ENCODE measurements at regions not wholly inside any gene's neighbourhood (a gene's known extent, or its start where the extent isn't known, plus 50 kb on each side); places are given as distances from the start of the nearest gene placed in this dataset.
"Not testable (repeated sequence)": the region's sequence is repeated elsewhere in the genome, so short reads cannot be mapped to it uniquely, and the experiment has no call there.

DNA sequence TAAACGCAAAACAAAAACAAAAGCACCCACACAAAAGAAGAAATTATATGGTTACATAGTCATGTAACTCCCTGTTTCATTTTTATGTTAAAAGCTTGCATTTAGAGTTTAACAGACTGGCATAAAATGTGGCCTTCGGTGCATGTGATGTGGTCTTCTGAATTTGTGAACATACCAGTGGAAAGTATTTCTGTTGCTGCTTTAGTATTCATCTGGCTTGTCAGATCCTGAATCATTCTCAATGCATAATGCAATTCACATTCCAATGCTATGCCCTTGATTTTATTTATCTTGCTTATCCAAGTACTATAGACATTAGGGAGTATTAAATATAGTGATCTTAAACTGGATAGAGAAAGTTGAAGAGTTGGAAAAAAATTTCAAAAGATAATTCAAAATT, 740.2 kb upstream of the ZNF608 start:
- ATAC-seq (ENCODE audit: low read depth) (no peak), DNase-seq (no peak)
- Mint-ChIP-seq H3K4me3 (no peak overlapping the region), H3K27me3 (peaks cover 7% of the 10 kb centered on the region), H3K9me3 (no peaks in the 10 kb centered on the region), H3K36me3 (ENCODE audit: low read depth) (no peaks in the 10 kb centered on the region), H3K27ac (no peak overlapping the region), H3K4me1 (peaks cover 12% of the 10 kb centered on the region)
- CTCF ChIA-PET, result no interaction called here
- POLR2A ChIA-PET, result no interaction called here
- intact Hi-C loops (cut with micrococcal nuclease), result no loop called here
- TF ChIP-seq, protein P1, sequence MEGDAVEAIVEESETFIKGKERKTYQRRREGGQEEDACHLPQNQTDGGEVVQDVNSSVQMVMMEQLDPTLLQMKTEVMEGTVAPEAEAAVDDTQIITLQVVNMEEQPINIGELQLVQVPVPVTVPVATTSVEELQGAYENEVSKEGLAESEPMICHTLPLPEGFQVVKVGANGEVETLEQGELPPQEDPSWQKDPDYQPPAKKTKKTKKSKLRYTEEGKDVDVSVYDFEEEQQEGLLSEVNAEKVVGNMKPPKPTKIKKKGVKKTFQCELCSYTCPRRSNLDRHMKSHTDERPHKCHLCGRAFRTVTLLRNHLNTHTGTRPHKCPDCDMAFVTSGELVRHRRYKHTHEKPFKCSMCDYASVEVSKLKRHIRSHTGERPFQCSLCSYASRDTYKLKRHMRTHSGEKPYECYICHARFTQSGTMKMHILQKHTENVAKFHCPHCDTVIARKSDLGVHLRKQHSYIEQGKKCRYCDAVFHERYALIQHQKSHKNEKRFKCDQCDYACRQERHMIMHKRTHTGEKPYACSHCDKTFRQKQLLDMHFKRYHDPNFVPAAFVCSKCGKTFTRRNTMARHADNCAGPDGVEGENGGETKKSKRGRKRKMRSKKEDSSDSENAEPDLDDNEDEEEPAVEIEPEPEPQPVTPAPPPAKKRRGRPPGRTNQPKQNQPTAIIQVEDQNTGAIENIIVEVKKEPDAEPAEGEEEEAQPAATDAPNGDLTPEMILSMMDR (IDR thresholded peaks at IDR 0.05), result no peak

DNA sequence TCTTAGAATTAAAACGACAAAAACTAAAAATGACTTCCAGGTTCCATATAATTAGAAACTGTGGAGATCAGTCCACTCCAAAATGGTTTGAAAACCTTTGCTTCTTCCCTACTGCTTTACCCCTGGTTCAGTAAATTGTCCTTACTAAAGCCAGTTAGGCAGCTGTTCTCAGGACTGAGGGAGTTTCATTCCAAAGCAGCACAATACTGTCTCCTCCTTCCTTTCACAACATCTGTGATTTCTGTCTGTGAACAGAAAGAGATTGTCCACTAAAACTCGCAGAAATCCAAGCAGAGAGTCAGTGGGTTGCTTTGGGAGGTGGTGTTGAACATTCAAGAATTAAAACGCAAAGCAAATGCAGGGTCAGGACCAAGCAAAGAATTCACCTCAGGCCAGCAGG, 740.8 kb upstream of the ZNF608 start:
- POLR2A ChIA-PET, result no interaction called here

DNA sequence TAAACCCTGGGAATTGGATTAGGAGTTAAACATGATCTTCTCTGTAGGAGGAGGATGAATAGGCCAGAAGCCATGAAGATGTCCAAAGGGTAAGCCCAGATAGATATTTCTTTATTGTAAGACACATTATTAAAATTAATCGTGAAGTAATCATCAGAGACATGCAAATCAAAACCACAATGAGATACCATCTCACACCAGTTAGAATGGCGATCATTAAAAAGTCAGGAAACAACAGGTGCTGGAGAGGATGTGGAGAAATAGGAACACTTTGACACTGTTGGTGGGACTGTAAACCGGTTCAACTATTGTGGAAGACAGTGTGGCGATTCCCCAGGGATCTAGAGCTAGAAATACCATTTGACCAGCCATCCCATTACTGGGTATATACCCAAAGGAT, 741.2 kb upstream of the ZNF608 start:
- not testable (repeated sequence) for H3K27ac Mint-ChIP-seq

More for the DNA sequence above, 740.8 kb upstream of the ZNF608 start:
- Mint-ChIP-seq H3K9me3 (no peaks in the 10 kb centered on the region), H3K36me3 (ENCODE audit: low read depth) (no peaks in the 10 kb centered on the region), H3K27ac (no peak overlapping the region), H3K27me3 (peaks cover 7% of the 10 kb centered on the region), H3K4me1 (peaks cover 12% of the 10 kb centered on the region), H3K4me3 (no peak overlapping the region)
- intact Hi-C loops (cut with micrococcal nuclease), result no loop called here
- DNase-seq (no peak), ATAC-seq (ENCODE audit: low read depth) (no peak)
- TF ChIP-seq, protein P1 (IDR thresholded peaks at IDR 0.05), result no peak
- CTCF ChIA-PET, result no interaction called here

DNA sequence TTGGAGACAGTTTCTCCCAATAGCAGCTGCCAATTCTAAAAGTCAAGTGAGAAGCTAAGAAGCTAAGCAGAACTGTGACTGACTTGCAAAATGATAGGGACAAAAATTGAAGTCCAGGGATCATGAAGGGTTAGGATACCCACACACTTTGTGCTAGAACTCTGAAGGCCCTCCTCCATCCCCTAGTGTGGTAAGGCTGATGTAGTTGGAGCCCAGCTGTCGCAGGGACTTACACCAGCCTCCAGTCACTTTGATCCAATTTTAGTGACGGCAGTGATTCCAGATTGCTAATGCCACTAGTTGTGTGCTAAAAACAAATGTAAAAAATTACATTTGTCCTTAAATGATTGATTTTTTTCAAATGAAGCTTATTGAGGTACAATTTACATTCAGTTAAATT, 742.7 kb upstream of the ZNF608 start:
- POLR2A ChIA-PET, result no interaction called here
- TF ChIP-seq, protein P1 (IDR thresholded peaks at IDR 0.05), result no peak
- ATAC-seq (ENCODE audit: low read depth), result no peak

More for the DNA sequence above, 741.2 kb upstream of the ZNF608 start:
- CTCF ChIA-PET; DNase-seq; H3K27me3 Mint-ChIP-seq; ATAC-seq (ENCODE audit: low read depth); intact Hi-C loops (cut with micrococcal nuclease); H3K9me3 Mint-ChIP-seq; POLR2A ChIA-PET; H3K4me3 Mint-ChIP-seq; H3K36me3 Mint-ChIP-seq (ENCODE audit: low read depth): not testable (repeated sequence)
- H3K4me1 Mint-ChIP-seq, result peaks cover 12% of the 10 kb centered on the region

DNA sequence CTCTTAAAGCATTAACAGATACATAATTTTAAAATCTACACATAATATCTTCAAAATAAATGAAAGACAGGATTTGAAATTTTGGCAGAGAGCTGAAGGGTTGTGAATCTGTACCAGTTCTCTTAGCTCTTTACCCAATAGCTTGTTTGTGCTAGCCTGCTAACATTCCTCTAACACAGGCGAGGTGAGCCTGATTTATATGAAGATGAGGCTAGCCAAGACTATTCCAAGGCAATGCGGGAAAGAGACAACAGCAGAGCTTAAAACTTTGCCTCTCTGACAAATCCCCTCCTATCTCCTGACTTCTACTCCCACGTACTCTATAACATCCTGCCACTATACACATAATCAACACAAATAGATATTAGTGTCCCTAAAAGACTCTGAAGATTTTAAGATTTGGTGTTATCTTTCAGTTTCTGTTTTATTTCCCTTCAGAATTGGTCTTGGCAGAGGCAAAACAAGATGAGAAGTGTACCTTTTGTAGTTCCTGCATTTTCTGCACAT, 745.6 kb upstream of the ZNF608 start:
- ChIA-PET POLR2A (no interaction called here), CTCF (no interaction called here)
- DNase-seq, result no peak
- no peaks in the 10 kb centered on the region for H3K4me1 Mint-ChIP-seq
- peaks cover 2% of the 10 kb centered on the region for H3K9me3 Mint-ChIP-seq
- peaks cover 3% of the 10 kb centered on the region for H3K27me3 Mint-ChIP-seq
- ATAC-seq (ENCODE audit: low read depth), result no peak
- intact Hi-C loops (cut with micrococcal nuclease), result no loop called here
- TF ChIP-seq, protein P1 (IDR thresholded peaks at IDR 0.05), result no peak
- H3K4me3 Mint-ChIP-seq, result no peak overlapping the region
- H3K36me3 Mint-ChIP-seq (ENCODE audit: low read depth), result no peaks in the 10 kb centered on the region
- no peak overlapping the region for H3K27ac Mint-ChIP-seq

More for the DNA sequence above, 742.7 kb upstream of the ZNF608 start:
- intact Hi-C loops (cut with micrococcal nuclease), result no loop called here
- DNase-seq, result no peak
- Mint-ChIP-seq H3K9me3 (peaks cover 2% of the 10 kb centered on the region), H3K4me1 (peaks cover 12% of the 10 kb centered on the region), H3K4me3 (no peak overlapping the region), H3K36me3 (ENCODE audit: low read depth) (no peaks in the 10 kb centered on the region), H3K27me3 (peaks cover 9% of the 10 kb centered on the region), H3K27ac (no peak overlapping the region)
- CTCF ChIA-PET, result no interaction called here

DNA sequence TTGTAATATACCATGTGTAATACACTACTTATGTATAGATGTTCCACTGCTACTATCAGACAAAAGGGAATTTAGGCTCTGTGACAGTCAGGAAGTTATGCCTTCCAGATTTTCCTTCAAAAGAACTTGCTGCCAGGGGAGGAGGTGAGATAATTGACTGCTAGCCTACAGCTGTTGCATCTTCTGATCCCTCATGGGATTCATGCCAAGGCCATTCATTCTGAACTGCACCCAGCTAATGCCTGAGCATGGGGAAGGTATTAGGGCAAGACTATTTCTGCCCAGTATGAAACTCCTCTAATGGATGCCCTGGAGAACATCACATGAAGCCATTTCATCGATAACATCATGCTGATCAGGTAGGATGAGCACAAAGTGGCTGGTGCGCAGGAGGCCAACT, 746.5 kb upstream of the ZNF608 start:
- intact Hi-C loops (cut with micrococcal nuclease), result no loop called here
- DNase-seq (no peak), ATAC-seq (ENCODE audit: low read depth) (no peak)
- H3K36me3 Mint-ChIP-seq (ENCODE audit: low read depth), result no peaks in the 10 kb centered on the region
- peaks cover 2% of the 10 kb centered on the region for H3K9me3 Mint-ChIP-seq
- TF ChIP-seq, protein P1 (IDR thresholded peaks at IDR 0.05), result no peak
- ChIA-PET CTCF (no interaction called here), POLR2A (no interaction called here)
- peaks cover 3% of the 10 kb centered on the region for H3K27me3 Mint-ChIP-seq
- H3K4me3 Mint-ChIP-seq, result no peak overlapping the region
- no peak overlapping the region for H3K27ac Mint-ChIP-seq
- no peaks in the 10 kb centered on the region for H3K4me1 Mint-ChIP-seq
